ENCODE measurements at regions not wholly inside any gene's neighbourhood (a gene's known extent, or its start where the extent isn't known, plus 50 kb on each side); places are given as distances from the start of the nearest gene placed in this dataset.

DNA sequence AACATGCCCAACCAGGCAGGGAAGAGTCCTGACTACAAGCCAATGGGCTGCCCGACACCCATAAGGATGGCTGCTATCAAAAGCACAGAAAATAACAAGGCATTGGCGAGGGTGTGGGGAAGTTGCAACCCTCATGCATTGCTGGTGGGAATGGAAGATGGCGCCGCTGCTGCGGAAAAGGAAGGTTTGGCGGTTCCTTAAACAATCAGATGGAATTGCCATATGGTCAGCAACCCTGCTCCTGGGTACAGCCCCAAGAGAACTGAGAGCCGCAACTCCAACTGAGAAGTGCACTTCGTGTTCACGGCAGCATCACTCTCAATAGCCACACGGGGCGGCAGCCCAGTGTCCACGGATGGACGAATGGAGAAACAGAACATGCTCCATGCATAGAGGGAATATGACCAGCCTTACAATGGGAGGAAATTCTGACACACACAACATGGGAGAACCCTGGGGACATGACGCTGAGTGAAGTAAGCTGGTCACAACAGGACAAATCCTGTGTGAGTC, 193.3 kb downstream of the RBFOX3 start:
- no peak for ATAC-seq (ENCODE audit: low FRiP score)
- no peak for DNase-seq (ENCODE audit: low spot score)
- TF ChIP-seq, protein P1, sequence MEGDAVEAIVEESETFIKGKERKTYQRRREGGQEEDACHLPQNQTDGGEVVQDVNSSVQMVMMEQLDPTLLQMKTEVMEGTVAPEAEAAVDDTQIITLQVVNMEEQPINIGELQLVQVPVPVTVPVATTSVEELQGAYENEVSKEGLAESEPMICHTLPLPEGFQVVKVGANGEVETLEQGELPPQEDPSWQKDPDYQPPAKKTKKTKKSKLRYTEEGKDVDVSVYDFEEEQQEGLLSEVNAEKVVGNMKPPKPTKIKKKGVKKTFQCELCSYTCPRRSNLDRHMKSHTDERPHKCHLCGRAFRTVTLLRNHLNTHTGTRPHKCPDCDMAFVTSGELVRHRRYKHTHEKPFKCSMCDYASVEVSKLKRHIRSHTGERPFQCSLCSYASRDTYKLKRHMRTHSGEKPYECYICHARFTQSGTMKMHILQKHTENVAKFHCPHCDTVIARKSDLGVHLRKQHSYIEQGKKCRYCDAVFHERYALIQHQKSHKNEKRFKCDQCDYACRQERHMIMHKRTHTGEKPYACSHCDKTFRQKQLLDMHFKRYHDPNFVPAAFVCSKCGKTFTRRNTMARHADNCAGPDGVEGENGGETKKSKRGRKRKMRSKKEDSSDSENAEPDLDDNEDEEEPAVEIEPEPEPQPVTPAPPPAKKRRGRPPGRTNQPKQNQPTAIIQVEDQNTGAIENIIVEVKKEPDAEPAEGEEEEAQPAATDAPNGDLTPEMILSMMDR (IDR thresholded peaks at IDR 0.05): no peak

DNA sequence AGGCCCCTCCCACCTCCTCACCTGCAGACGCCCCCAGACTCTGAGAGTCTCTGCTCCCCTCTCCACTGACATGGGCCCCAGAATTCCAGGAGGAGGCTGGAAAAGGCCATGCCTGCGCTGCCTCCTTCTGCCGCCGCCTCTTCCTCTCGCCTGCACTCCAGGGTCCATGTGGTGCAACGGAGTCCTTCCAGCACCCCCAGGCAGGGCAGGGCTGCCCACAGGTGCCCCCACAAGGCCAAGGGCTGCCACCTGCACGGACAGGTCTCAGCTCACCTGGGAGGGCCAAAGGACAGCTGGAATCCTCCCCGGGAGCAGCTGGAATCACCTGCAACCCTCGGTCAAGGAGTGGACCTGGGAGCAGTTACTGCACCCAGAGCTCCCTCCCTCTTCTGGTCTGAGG, 194.9 kb downstream of the RBFOX3 start:
- no peak for DNase-seq (ENCODE audit: low spot score)
- TF ChIP-seq, protein P1 (IDR thresholded peaks at IDR 0.05): no peak
- no peak for ATAC-seq (ENCODE audit: low FRiP score)

DNA sequence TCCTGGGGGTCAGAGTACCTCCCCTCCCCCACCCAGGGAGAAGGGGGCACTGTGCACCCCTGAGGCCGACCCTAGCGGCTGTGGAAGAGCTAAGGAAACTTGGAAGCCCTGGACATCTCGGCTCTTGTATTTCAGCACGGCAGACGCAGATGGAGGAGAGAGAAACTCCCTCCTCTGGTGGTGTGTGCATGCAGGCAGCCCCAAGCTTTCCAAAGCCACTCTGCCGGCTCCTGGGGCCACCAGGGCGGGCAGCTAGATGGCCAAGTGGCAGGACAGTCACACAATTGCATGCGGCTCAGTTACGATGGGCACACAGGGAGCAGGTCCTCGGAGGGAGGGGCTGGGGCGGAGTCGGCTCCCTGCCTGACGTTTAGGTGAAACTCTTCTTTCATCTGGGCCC, 195.5 kb downstream of the RBFOX3 start:
- DNase-seq (ENCODE audit: low spot score): no peak
- no peak for ATAC-seq (ENCODE audit: low FRiP score)
- TF ChIP-seq, protein P1 (IDR thresholded peaks at IDR 0.05): no peak

DNA sequence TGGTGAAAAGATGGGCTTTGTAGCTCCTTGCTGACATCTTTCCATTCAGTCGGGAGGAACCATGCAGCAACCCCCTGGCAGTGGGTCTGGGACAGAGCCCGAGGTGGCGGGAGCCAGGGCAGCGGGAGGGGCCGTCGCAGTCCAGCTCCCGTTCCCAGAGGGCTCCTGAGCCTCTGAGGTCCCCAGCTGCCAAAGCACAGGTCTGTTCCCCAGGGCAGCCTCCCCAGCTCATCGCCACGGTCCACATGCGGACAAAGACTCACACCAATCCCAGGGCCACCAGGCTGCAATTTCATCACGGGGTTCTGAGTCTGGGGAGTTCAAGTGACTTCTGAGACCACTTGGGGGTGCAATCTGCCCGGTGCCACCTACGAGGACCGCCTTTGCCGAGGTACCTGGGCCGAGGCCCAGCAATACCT, 196.0 kb downstream of the RBFOX3 start:
- no peak for ATAC-seq (ENCODE audit: low FRiP score)
- DNase-seq (ENCODE audit: low spot score): no peak

DNA sequence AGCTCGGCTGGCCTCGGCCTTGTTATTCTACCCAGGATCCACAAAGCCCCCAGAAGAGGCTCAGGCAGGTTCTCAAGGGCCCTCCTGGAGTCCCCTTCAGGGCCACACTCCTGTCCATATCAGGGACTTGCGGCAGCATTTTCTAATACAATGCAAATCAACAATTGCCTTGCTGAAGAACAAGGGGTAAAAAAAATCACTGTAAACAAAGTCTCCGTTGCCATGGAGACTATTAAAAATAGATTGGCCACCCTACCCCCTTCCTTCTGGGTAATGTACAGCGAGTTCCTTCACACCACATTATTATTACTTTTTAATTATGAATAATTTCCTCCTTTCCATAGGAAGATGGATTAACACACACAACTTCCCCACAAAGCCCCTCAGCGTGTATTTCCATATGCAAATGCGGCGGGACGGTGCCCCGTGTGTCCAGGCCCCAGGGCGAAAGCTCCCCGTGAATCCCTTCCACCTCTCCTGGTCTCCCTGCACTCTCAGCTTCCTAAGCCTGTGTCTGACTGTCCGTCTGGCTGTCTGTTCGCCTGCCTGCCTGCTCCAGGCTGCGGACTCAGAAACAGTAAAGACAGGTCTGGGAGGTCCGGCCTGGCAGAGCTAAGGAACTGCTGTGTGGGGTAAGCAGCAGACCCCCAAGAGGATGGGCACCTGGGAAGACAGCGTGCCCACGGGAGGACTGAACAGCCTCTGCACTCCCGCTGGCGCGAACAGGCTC, 196.6 kb downstream of the RBFOX3 start:
- ATAC-seq (ENCODE audit: low FRiP score): no peak
- TF ChIP-seq, protein P1 (IDR thresholded peaks at IDR 0.05): no peak
- DNase-seq (ENCODE audit: low spot score): no peak

More for the DNA sequence above, 196.0 kb downstream of the RBFOX3 start:
- TF ChIP-seq, protein P1 (IDR thresholded peaks at IDR 0.05): no peak

DNA sequence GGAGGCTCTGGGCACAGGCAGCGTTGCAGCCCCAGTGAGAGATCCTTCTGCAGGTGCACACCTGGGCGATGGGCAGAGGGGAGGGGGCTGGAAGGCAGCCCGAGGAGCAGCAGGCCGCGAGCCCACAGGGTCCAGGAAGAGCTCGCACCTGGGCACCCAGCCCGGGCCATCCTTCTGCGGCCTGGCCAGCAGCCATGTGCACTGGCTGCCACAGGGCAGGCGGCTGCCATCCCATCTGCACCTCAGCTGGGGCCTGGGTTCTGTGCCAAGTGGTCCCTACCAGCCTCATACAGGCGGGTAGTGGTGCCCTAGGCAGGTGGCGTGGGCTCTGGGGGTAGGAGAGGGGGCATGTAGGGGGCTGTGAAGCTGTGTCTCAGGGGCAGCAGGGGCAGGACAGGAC, 197.2 kb downstream of the RBFOX3 start:
- TF ChIP-seq, protein P1 (IDR thresholded peaks at IDR 0.05): no peak
- no peak for ATAC-seq (ENCODE audit: low FRiP score)
- no peak for DNase-seq (ENCODE audit: low spot score)

DNA sequence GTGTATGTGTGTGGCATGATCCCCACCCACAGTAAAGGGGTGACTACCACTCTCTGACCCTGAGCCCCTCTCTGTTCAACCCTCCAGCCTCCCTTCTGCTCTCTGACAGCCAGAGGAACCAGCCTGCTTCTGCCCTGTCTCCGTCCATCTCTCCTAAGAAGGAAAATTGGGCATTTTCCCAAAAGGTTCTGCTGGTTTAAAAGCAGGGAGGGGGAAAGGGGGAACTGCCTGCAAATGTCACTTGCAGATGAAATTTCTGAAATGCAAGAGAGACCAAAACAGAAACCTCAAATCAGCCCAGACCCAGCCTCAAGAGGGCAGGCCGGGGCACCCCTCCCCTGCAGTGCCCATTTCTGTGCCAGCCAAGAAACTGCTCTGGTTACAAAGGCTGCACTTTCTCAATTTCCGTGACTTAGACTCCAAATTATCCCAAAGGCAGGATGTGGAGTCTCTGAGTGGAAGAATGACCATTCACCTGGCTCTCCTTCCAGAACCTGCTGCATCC, 197.9 kb downstream of the RBFOX3 start:
- DNase-seq (ENCODE audit: low spot score) (no peak), ATAC-seq (ENCODE audit: low FRiP score) (no peak)
- TF ChIP-seq, protein P1 (IDR thresholded peaks at IDR 0.05): no peak
